HK-2 (cell line): ENCODE measurements at regions not wholly inside any gene's neighbourhood (a gene's known extent, or its start where the extent isn't known, plus 50 kb on each side); places are given as distances from the start of the nearest gene placed in this dataset.
A peak's percentile ranks its signal among the peaks of the same experiment; 100 is the strongest.
"Not testable (repeated sequence)": the region's sequence is repeated elsewhere in the genome, so short reads cannot be mapped to it uniquely, and the experiment has no call there.

Experiments
- DNase-seq: peaks from one replicate; pipeline ENCODE4 v3.0.0-alpha.2; 2018; ENCODE audit not compliant: unreplicated experiment

GRCh38 chr14:40122968-40123648, 690.9 kb upstream of the FBXO33 start:
- no peak for DNase-seq

GRCh38 chr14:40119765-40120164, 687.5 kb upstream of the FBXO33 start:
- DNase-seq, result no peak

- DNase-seq, result no peak
Measured at GRCh38 chr14:40119321-40119720, 687.1 kb upstream of the FBXO33 start.

- no peak for DNase-seq
Measured at GRCh38 chr14:40115583-40115982, 683.4 kb upstream of the FBXO33 start.

GRCh38 chr14:40113671-40114070, 681.4 kb upstream of the FBXO33 start:
- no peak for DNase-seq

- DNase-seq, result no peak
Measured at GRCh38 chr14:40100544-40101196, 668.4 kb upstream of the FBXO33 start.

GRCh38 chr14:40099316-40099715, 667.1 kb upstream of the FBXO33 start:
- DNase-seq, result no peak

- no peak for DNase-seq
Measured at GRCh38 chr14:40098468-40098867, 666.2 kb upstream of the FBXO33 start.

- DNase-seq, result no peak
Measured at GRCh38 chr14:40096968-40097367, 664.7 kb upstream of the FBXO33 start.

- DNase-seq, result no peak
Measured at GRCh38 chr14:40093800-40094199, 661.6 kb upstream of the FBXO33 start.

GRCh38 chr14:40074169-40074568, 641.9 kb upstream of the FBXO33 start:
- DNase-seq, result no peak

- DNase-seq, result no peak
Measured at GRCh38 chr14:40072175-40072574, 639.9 kb upstream of the FBXO33 start.

GRCh38 chr14:40058901-40059897, 627.0 kb upstream of the FBXO33 start:
- DNase-seq, result peak; percentile 6

- no peak for DNase-seq
Measured at GRCh38 chr14:40053416-40053815, 621.2 kb upstream of the FBXO33 start.

GRCh38 chr14:40028991-40029390, 596.8 kb upstream of the FBXO33 start:
- no peak for DNase-seq

- no peak for DNase-seq
Measured at GRCh38 chr14:40025101-40025500, 592.9 kb upstream of the FBXO33 start.

- no peak for DNase-seq
Measured at GRCh38 chr14:40010961-40011360, 578.7 kb upstream of the FBXO33 start.

- DNase-seq, result peak; percentile 24
Measured at GRCh38 chr14:40009771-40010170, 577.5 kb upstream of the FBXO33 start.

GRCh38 chr14:40008345-40008744, 576.1 kb upstream of the FBXO33 start:
- not testable (repeated sequence) for DNase-seq

- DNase-seq, result no peak
Measured at GRCh38 chr14:40004871-40005500, 572.8 kb upstream of the FBXO33 start.

GRCh38 chr14:40003773-40004172, 571.5 kb upstream of the FBXO33 start:
- DNase-seq, result peak; percentile 28

GRCh38 chr14:39998854-39999253, 566.6 kb upstream of the FBXO33 start:
- no peak for DNase-seq
